Upper lobe of left lung (tissue), 4 donors: ENCODE measurements at regions not wholly inside any gene's neighbourhood (a gene's known extent, or its start where the extent isn't known, plus 50 kb on each side); places are given as distances from the start of the nearest gene placed in this dataset.

Experiments used
- CTCF ChIP-seq, 6 experiments: fragments of 450-650 bp in 4 of 6; fragments of 200-600 bp in 2 of 6; sonication (generic) in 2 of 6; IDR thresholded peaks; one replicate each; pipeline ENCODE4 v1.5.1; 2016 to 2019; ENCODE audit warnings: antibody characterized with exemption in 6 of 6
- EP300 ChIP-seq, 4 donors: sonication (generic); formaldehyde crosslinking; IDR thresholded peaks; one replicate each; pipeline ENCODE4 v1.5.1; 2017; ENCODE audit warnings: antibody characterized with exemption in 4 of 4, control low read depth in 2 of 4
- POLR2AphosphoS5 ChIP-seq, 2 donors: sonication (generic); formaldehyde crosslinking; IDR thresholded peaks; one replicate each; pipeline ENCODE4 v1.5.1; 2017; ENCODE audit warnings: antibody characterized with exemption in 2 of 2

- TF ChIP-seq CTCF (IDR thresholded peaks at IDR 0.05) (no peak), POLR2AphosphoS5 (IDR thresholded peaks at IDR 0.05) (no peak), EP300 (IDR thresholded peaks at IDR 0.05) (no peak)
Measured at GRCh38 chr1:4430406-4431365, 223.7 kb upstream of the AJAP1 start.
